ENCODE measurements at regions not wholly inside any gene's neighbourhood (a gene's known extent, or its start where the extent isn't known, plus 50 kb on each side); places are given as distances from the start of the nearest gene placed in this dataset.

- TF ChIP-seq CTCF (IDR thresholded peaks at IDR 0.05) = no peak
Observed at GRCh38 chr9:79512251-79512650, 59.5 kb upstream of the TLE4 start.

Data from LNCAP (cell line).